ENCODE measurements at regions not wholly inside any gene's neighbourhood (a gene's known extent, or its start where the extent isn't known, plus 50 kb on each side); places are given as distances from the start of the nearest gene placed in this dataset.

DNA sequence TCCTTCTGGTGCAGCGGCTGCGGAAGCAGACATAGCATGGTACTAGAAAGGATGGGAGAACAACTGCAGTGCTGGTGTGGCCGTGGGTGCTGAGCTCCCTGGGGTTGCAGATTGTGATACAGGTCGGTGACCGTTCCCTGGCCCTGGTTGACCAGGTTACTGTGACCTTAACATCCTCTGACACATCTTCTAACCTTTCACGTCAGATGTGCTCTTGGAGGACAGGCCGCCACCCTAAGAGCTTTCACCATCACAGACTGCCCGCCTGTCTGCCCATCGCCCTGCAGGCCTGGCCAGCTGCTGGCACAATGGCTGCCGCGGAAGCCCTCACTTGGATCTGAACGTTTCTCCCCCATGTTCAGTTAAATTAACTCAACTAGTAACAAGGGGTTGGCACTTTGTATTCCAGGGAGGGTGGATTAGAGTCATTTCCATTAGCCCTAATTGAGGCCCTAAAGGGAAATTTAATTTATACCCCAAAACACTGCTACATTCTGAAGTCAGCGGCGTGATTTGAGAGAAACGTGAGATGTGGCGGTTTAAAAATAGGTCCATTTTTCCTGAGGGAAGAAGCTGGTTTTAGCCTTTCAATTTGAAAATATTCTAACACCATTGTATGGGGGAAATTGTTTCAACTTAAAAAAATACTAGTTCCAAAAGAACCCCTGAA is 443.9 kb upstream of the CDH4 start:
- no peaks in the 10 kb centered on the region for H3K4me1 ChIP-seq
- no peak overlapping the region for H3K4me3 ChIP-seq
- no peaks in the 10 kb centered on the region for H3K9me3 ChIP-seq
- intact Hi-C loops (cut with DNase I) = no loop called here
- no peak overlapping the region for H3K27ac ChIP-seq
- no peaks in the 10 kb centered on the region for H3K36me3 ChIP-seq
- no peaks in the 10 kb centered on the region for H3K27me3 ChIP-seq
- TF ChIP-seq, protein P1, sequence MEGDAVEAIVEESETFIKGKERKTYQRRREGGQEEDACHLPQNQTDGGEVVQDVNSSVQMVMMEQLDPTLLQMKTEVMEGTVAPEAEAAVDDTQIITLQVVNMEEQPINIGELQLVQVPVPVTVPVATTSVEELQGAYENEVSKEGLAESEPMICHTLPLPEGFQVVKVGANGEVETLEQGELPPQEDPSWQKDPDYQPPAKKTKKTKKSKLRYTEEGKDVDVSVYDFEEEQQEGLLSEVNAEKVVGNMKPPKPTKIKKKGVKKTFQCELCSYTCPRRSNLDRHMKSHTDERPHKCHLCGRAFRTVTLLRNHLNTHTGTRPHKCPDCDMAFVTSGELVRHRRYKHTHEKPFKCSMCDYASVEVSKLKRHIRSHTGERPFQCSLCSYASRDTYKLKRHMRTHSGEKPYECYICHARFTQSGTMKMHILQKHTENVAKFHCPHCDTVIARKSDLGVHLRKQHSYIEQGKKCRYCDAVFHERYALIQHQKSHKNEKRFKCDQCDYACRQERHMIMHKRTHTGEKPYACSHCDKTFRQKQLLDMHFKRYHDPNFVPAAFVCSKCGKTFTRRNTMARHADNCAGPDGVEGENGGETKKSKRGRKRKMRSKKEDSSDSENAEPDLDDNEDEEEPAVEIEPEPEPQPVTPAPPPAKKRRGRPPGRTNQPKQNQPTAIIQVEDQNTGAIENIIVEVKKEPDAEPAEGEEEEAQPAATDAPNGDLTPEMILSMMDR (IDR thresholded peaks at IDR 0.05) = no peak
- DNase-seq (ENCODE audit: low spot score in 2 of 2) = no peak

DNA sequence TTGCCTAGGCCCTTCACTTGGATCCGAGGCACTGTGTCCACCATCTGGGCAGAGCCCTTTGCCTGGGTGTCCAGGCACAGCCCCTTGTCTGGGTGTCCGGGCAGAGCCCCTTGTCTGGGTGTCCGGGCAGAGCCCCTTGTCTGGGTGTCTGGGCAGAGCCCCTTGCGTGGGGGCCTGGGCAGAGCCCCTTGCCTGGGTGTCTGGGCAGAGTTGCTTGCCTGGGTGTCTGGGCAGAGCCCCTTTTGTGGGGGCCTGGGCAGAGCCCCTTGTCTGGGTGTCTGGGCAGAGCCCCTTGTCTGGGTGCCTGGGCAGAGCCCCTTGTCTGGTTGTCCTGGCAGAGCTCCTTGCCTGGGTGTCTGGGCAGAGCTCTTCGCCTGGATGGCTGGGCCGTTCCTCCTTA is 443.4 kb upstream of the CDH4 start:
- Histone ChIP-seq H3K4me1 (no peaks in the 10 kb centered on the region), H3K27ac (no peak overlapping the region), H3K4me3 (no peak overlapping the region), H3K36me3 (no peaks in the 10 kb centered on the region), H3K9me3 (no peaks in the 10 kb centered on the region), H3K27me3 (no peaks in the 10 kb centered on the region)
- TF ChIP-seq, protein P1 (IDR thresholded peaks at IDR 0.05) = no peak
- DNase-seq (ENCODE audit: low spot score in 2 of 2) = no peak
- intact Hi-C loops (cut with DNase I) = no loop called here

DNA sequence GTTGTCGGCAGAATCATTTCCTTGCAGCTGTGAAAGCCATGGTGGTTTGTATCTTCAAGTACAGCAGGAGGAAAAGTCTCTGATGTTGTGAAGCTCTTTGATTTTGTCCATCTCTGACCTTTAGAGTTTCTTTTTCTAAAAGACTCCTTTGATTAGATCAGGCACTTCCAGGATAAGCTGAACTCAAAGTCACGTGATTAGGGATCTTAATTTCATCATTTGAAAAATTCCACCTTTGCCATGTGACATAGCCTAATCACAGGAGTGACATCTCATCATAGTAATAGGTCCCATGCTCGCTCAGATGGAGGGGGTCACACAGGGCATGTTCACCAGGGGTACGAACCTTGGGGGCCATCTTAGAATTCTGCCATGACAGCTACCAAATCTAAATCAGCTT is 441.5 kb upstream of the CDH4 start:
- no peaks in the 10 kb centered on the region for H3K27me3 ChIP-seq
- H3K27ac ChIP-seq = no peak overlapping the region
- H3K4me3 ChIP-seq = no peak overlapping the region
- TF ChIP-seq, protein P1 (IDR thresholded peaks at IDR 0.05) = no peak
- no peaks in the 10 kb centered on the region for H3K36me3 ChIP-seq
- no peak for DNase-seq (ENCODE audit: low spot score in 2 of 2)
- intact Hi-C loops (cut with DNase I) = no loop called here
- H3K4me1 ChIP-seq = no peaks in the 10 kb centered on the region
- H3K9me3 ChIP-seq = no peaks in the 10 kb centered on the region

DNA sequence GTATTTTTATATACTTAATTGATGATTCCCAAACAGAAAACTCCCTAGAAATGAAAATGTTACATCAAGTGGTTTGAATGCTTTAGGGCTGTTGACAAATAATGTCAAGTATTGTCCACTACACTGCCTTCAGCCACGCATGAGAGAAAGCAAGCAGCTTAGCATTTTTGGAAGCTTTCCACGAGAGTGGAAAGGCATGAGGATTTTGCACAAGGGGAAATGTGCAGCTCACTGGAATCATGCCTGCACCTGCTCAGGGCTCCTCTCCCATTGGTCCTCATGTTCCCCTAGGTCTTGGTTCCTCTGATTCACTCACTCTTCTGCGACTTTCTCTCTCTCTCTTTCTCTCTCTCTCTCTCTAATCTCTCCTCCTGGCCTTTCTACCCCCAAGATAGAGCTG is 439.5 kb upstream of the CDH4 start:
- Histone ChIP-seq H3K4me1 (no peaks in the 10 kb centered on the region), H3K36me3 (no peaks in the 10 kb centered on the region), H3K4me3 (no peak overlapping the region), H3K27me3 (no peaks in the 10 kb centered on the region), H3K9me3 (no peaks in the 10 kb centered on the region), H3K27ac (no peak overlapping the region)
- no peak for DNase-seq (ENCODE audit: low spot score in 2 of 2)
- TF ChIP-seq, protein P1 (IDR thresholded peaks at IDR 0.05) = no peak
- intact Hi-C loops (cut with DNase I) = no loop called here

DNA sequence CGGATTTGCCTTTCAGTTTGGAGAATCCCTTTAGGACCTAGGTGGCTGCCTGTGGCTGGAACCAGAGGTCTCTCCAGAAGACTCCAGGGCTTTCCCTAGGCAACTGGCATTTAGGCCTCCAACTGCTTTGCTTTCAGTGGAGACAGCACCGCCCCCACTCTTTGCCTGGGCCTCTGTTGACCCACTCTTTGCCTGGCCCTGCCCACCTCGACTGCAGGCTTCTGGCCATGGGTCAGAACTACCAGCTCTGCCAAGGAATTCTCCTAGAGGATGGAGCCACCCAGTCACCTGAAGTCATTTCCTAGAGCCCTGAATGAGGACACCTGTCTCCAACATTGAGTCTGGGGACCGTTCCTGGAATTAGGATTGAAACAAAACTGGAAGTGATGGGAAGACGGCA is 439.0 kb upstream of the CDH4 start:
- Histone ChIP-seq H3K27me3 (no peaks in the 10 kb centered on the region), H3K4me1 (no peaks in the 10 kb centered on the region), H3K4me3 (no peak overlapping the region), H3K27ac (no peak overlapping the region), H3K9me3 (no peaks in the 10 kb centered on the region), H3K36me3 (no peaks in the 10 kb centered on the region)
- DNase-seq (ENCODE audit: low spot score in 2 of 2) = no peak
- intact Hi-C loops (cut with DNase I) = no loop called here
- TF ChIP-seq, protein P1 (IDR thresholded peaks at IDR 0.05) = no peak

DNA sequence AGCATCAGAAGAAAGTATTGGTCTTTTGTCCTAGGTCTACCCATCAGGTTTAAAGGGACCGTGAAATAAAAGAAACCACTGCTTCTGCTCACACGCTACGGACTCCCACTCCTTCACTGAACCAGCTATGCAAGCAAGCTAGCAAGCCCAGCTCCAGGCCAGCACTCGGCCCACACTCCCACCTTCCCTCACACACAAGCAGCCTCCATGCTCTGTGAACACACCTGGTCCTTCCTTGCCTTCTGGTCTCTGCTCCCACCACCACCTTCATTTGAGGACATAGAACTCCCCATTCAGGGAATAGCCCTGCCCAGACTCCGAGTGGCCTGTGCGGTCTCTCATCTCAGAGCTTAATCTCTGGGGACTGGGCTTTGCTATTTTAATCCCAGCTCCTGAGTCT is 436.4 kb upstream of the CDH4 start:
- Histone ChIP-seq H3K4me1 (no peaks in the 10 kb centered on the region), H3K36me3 (no peaks in the 10 kb centered on the region), H3K27me3 (no peaks in the 10 kb centered on the region), H3K9me3 (no peaks in the 10 kb centered on the region), H3K4me3 (no peak overlapping the region), H3K27ac (no peak overlapping the region)
- intact Hi-C loops (cut with DNase I) = no loop called here
- TF ChIP-seq, protein P1 (IDR thresholded peaks at IDR 0.05) = no peak
- no peak for DNase-seq (ENCODE audit: low spot score in 2 of 2)

Data from ascending aorta (tissue), 2 donors.